Activated naive CD4-positive, alpha-beta T cell treated with anti-CD3 and anti-CD28 coated beads for 36 hours (primary cell): ENCODE measurements at regions not wholly inside any gene's neighbourhood (a gene's known extent, or its start where the extent isn't known, plus 50 kb on each side); places are given as distances from the start of the nearest gene placed in this dataset.
"Not testable (repeated sequence)": the region's sequence is repeated elsewhere in the genome, so short reads cannot be mapped to it uniquely, and the experiment has no call there.

Experiments used
- CTCF ChIA-PET: fragments of 350-600 bp; sonication (Branson Sonifier 250); formaldehyde crosslinking; loops from one replicate; lab custom pipeline; 2021; ENCODE audit warnings: antibody characterized with exemption; lab: Charles Lee
- DNase-seq: peaks from one replicate; pipeline ENCODE4 v3.0.0-alpha.2; 2020
- H3K27ac Mint-ChIP-seq: one replicate; pipeline ENCODE4 v1.8.0; 2021; ENCODE audit warnings: mild to moderate bottlenecking, mixed read lengths
- H3K27me3 Mint-ChIP-seq: one replicate; pipeline ENCODE4 v1.8.0; 2021; ENCODE audit warnings: low read depth, mixed read lengths
- H3K36me3 Mint-ChIP-seq: one replicate; pipeline ENCODE4 v1.8.0; 2021; ENCODE audit warnings: low read depth, mixed read lengths
- H3K4me1 Mint-ChIP-seq: one replicate; pipeline ENCODE4 v1.8.0; 2021; ENCODE audit warnings: low read depth, mixed read lengths
- H3K4me3 Mint-ChIP-seq: one replicate; pipeline ENCODE4 v1.8.0; 2021; ENCODE audit warnings: mild to moderate bottlenecking, moderate library complexity, mixed read lengths
- H3K9me3 Mint-ChIP-seq: one replicate; pipeline ENCODE4 v1.8.0; 2021; ENCODE audit warnings: mixed read lengths
- intact Hi-C: fragments of 100-400 bp; cut with micrococcal nuclease; formaldehyde crosslinking; loops from one replicate; pipeline ENCODE4 v1.15.1; 2023

- H3K4me3 Mint-ChIP-seq: no peak overlapping the region
- H3K36me3 Mint-ChIP-seq: no peaks in the 10 kb centered on the region
- intact Hi-C loops: no loop called here
- no peak for DNase-seq
- peaks cover 2% of the 10 kb centered on the region for H3K27me3 Mint-ChIP-seq
- CTCF ChIA-PET: no interaction called here
- peaks cover 6% of the 10 kb centered on the region for H3K9me3 Mint-ChIP-seq
- no peaks in the 10 kb centered on the region for H3K4me1 Mint-ChIP-seq
- H3K27ac Mint-ChIP-seq: no peak overlapping the region
These were observed 67.3 kb upstream of the GRB10 start for GRCh38 chr7:50849991-50850390.

GRCh38 chr7:50848203-50848602, 65.5 kb upstream of the GRB10 start:
- intact Hi-C loops: no loop called here
- H3K27me3 Mint-ChIP-seq: peaks cover 2% of the 10 kb centered on the region
- H3K4me1 Mint-ChIP-seq: no peaks in the 10 kb centered on the region
- H3K9me3 Mint-ChIP-seq: peaks cover 6% of the 10 kb centered on the region
- H3K36me3 Mint-ChIP-seq: no peaks in the 10 kb centered on the region
- CTCF ChIA-PET: interaction anchor here (0.6 kb wide), 1 partner anchor 176 kb away, joined by 3 read pairs; no protein-coding TSS in a partner anchor
- no peak for DNase-seq
- H3K27ac Mint-ChIP-seq: no peak overlapping the region
- no peak overlapping the region for H3K4me3 Mint-ChIP-seq

- H3K36me3 Mint-ChIP-seq, intact Hi-C loops, H3K9me3 Mint-ChIP-seq, H3K27me3 Mint-ChIP-seq, H3K4me3 Mint-ChIP-seq, DNase-seq, H3K27ac Mint-ChIP-seq, H3K4me1 Mint-ChIP-seq, CTCF ChIA-PET: not testable (repeated sequence)
These were observed 62.2 kb upstream of the GRB10 start for GRCh38 chr7:50844861-50845260.

GRCh38 chr7:50842041-50842440, 59.3 kb upstream of the GRB10 start:
- no peaks in the 10 kb centered on the region for H3K4me1 Mint-ChIP-seq
- CTCF ChIA-PET: no interaction called here
- peaks cover 2% of the 10 kb centered on the region for H3K27me3 Mint-ChIP-seq
- DNase-seq: no peak
- no peaks in the 10 kb centered on the region for H3K36me3 Mint-ChIP-seq
- intact Hi-C loops: no loop called here
- no peak overlapping the region for H3K27ac Mint-ChIP-seq
- no peak overlapping the region for H3K4me3 Mint-ChIP-seq
- peaks cover 6% of the 10 kb centered on the region for H3K9me3 Mint-ChIP-seq

GRCh38 chr7:50838675-50839377, 56.1 kb upstream of the GRB10 start:
- Mint-ChIP-seq H3K27ac (no peak overlapping the region), H3K4me1 (no peaks in the 10 kb centered on the region), H3K36me3 (no peaks in the 10 kb centered on the region), H3K4me3 (no peak overlapping the region), H3K27me3 (peaks cover 8% of the 10 kb centered on the region), H3K9me3 (no peaks in the 10 kb centered on the region)
- CTCF ChIA-PET: interaction anchor here (0.9 kb wide), 1 partner anchor 8 kb away, joined by 5 read pairs; no protein-coding TSS in a partner anchor
- intact Hi-C loops: no loop called here
- DNase-seq: no peak

GRCh38 chr7:50837965-50838364, 55.3 kb upstream of the GRB10 start:
- H3K9me3 Mint-ChIP-seq: no peaks in the 10 kb centered on the region
- no peak overlapping the region for H3K27ac Mint-ChIP-seq
- no peak overlapping the region for H3K4me3 Mint-ChIP-seq
- intact Hi-C loops: no loop called here
- H3K4me1 Mint-ChIP-seq: peaks cover 3% of the 10 kb centered on the region
- CTCF ChIA-PET: interaction anchor here (0.9 kb wide), 1 partner anchor 9 kb away, joined by 5 read pairs; no protein-coding TSS in a partner anchor
- H3K36me3 Mint-ChIP-seq: no peaks in the 10 kb centered on the region
- peaks cover 8% of the 10 kb centered on the region for H3K27me3 Mint-ChIP-seq
- no peak for DNase-seq

- Mint-ChIP-seq H3K27ac (no peak overlapping the region), H3K4me3 (no peak overlapping the region), H3K9me3 (no peaks in the 10 kb centered on the region), H3K4me1 (peaks cover 9% of the 10 kb centered on the region), H3K36me3 (no peaks in the 10 kb centered on the region), H3K27me3 (peaks cover 8% of the 10 kb centered on the region)
- intact Hi-C loops: no loop called here
- CTCF ChIA-PET: interaction anchor here (0.6 to 1.0 kb wide), 2 partner anchors 311 to 324 kb away, joined by 3 to 4 read pairs; no protein-coding TSS in a partner anchor
- DNase-seq: no peak
These were observed 54.0 kb upstream of the GRB10 start for GRCh38 chr7:50836646-50837045.

GRCh38 chr7:50835156-50835555, 52.5 kb upstream of the GRB10 start:
- H3K4me3 Mint-ChIP-seq: no peak overlapping the region
- CTCF ChIA-PET: no interaction called here
- H3K9me3 Mint-ChIP-seq: no peaks in the 10 kb centered on the region
- H3K4me1 Mint-ChIP-seq: peaks cover 9% of the 10 kb centered on the region
- no peak overlapping the region for H3K27ac Mint-ChIP-seq
- peaks cover 10% of the 10 kb centered on the region for H3K27me3 Mint-ChIP-seq
- intact Hi-C loops: no loop called here
- no peaks in the 10 kb centered on the region for H3K36me3 Mint-ChIP-seq
- DNase-seq: no peak

- no peak for DNase-seq
- CTCF ChIA-PET: interaction anchor here (0.6 kb wide), 1 partner anchor 369 kb away, joined by 3 read pairs; no protein-coding TSS in a partner anchor
- Mint-ChIP-seq H3K4me3 (no peak overlapping the region), H3K36me3 (no peaks in the 10 kb centered on the region), H3K27me3 (peaks cover 10% of the 10 kb centered on the region), H3K27ac (no peak overlapping the region), H3K4me1 (peaks cover 9% of the 10 kb centered on the region), H3K9me3 (no peaks in the 10 kb centered on the region)
- intact Hi-C loops: no loop called here
These were observed 52.0 kb upstream of the GRB10 start for GRCh38 chr7:50834679-50835078.

GRCh38 chr7:50834031-50834535, 51.4 kb upstream of the GRB10 start:
- Mint-ChIP-seq H3K9me3 (no peaks in the 10 kb centered on the region), H3K4me3 (no peak overlapping the region), H3K36me3 (no peaks in the 10 kb centered on the region), H3K4me1 (peaks cover 9% of the 10 kb centered on the region), H3K27ac (no peak overlapping the region), H3K27me3 (peaks cover 10% of the 10 kb centered on the region)
- intact Hi-C loops: no loop called here
- no peak for DNase-seq
- CTCF ChIA-PET: interaction anchor here (0.6 kb wide), 1 partner anchor 370 kb away, joined by 3 read pairs; no protein-coding TSS in a partner anchor

GRCh38 chr7:50832744-50833143, 50.0 kb upstream of the GRB10 start:
- Mint-ChIP-seq H3K36me3 (no peaks in the 10 kb centered on the region), H3K4me1 (peaks cover 11% of the 10 kb centered on the region), H3K4me3 (no peak overlapping the region), H3K9me3 (no peaks in the 10 kb centered on the region), H3K27me3 (peaks cover 10% of the 10 kb centered on the region), H3K27ac (peak overlapping the region; percentile 13)
- CTCF ChIA-PET: no interaction called here
- DNase-seq: peak; percentile 47
- intact Hi-C loops: loop anchor here (1.0 to 2.0 kb wide), 4 partner anchors 168 to 435 kb away; no protein-coding TSS in a partner anchor
